Panc1 (cell line): ENCODE measurements at regions not wholly inside any gene's neighbourhood (a gene's known extent, or its start where the extent isn't known, plus 50 kb on each side); places are given as distances from the start of the nearest gene placed in this dataset.

Source experiments
- ATAC-seq: fragments of 200-7000 bp; cut with Tn5 transposase; 2 replicates; pipeline ENCODE4 v1.9.1; 2020; ENCODE audit warnings: mild to moderate bottlenecking, moderate library complexity
- BruUV-seq: library from RNA; stranded (reverse); fragments of 400-500 nt; replicated peaks from 2 replicates; lab custom pipeline; 2021; lab: Mats Ljungman, UMichigan
- CTCF ChIA-PET: fragments of 300-600 bp; sonication (Branson Sonifier 250); formaldehyde crosslinking; loops from one replicate; lab custom pipeline; 2022; ENCODE audit warnings: antibody characterized with exemption; lab: Charles Lee
- POLR2A ChIA-PET: fragments of 300-600 bp; sonication (Branson Sonifier 250); formaldehyde crosslinking; loops from one replicate; lab custom pipeline; 2022; ENCODE audit warnings: antibody characterized with exemption; lab: Charles Lee
- DNase-seq: peaks from one replicate; pipeline ENCODE4 v3.0.0-alpha.2; 2010; ENCODE audit warnings: low read depth, low spot score
- H3K27ac ChIP-seq: 2 replicates; pipeline ENCODE4 v1.5.1; 2011; ENCODE audit warnings: mild to moderate bottlenecking, low read length, inconsistent platforms
- H3K27me3 ChIP-seq: fragments of 200-500 bp; sonication (Bioruptor generic); 2 replicates; pipeline ENCODE4 v1.6.0; 2014; ENCODE audit warnings: low read length, inconsistent platforms; ENCODE audit not compliant: control insufficient read depth, insufficient read depth
- H3K36me3 ChIP-seq: fragments of 200-500 bp; sonication (Bioruptor generic); 2 replicates; pipeline ENCODE4 v1.5.1; 2014; ENCODE audit warnings: inconsistent platforms, mild to moderate bottlenecking, low read length, moderate library complexity; ENCODE audit not compliant: control insufficient read depth, insufficient read depth
- H3K4me1 ChIP-seq: 2 replicates; pipeline ENCODE4 v1.5.1; 2011; ENCODE audit warnings: inconsistent platforms, mild to moderate bottlenecking, low read length, moderate library complexity; ENCODE audit not compliant: control insufficient read depth, insufficient read depth
- H3K4me3 ChIP-seq, 2 experiments: 2 replicates each; pipeline ENCODE4 v1.5.1; 2011 to 2012; ENCODE audit warnings: low read depth in 2 of 2, low read length in 2 of 2, mild to moderate bottlenecking in 2 of 2, inconsistent platforms in 1 of 2, moderate library complexity in 1 of 2
- H3K9me3 ChIP-seq: fragments of 200-500 bp; sonication (Bioruptor generic); 2 replicates; pipeline ENCODE4 v1.5.1; 2014; ENCODE audit warnings: low read depth, mild to moderate bottlenecking, inconsistent platforms, low read length, moderate library complexity; ENCODE audit not compliant: control insufficient read depth, insufficient read depth
- POLR2AphosphoS5 ChIP-seq: IDR thresholded peaks from 2 replicates; pipeline ENCODE4 v1.6.1; 2012; ENCODE audit warnings: mild to moderate bottlenecking, low read depth, low read length, moderate library complexity
- SIN3A ChIP-seq: IDR thresholded peaks from 2 replicates; pipeline ENCODE4 v1.6.1; 2012; ENCODE audit warnings: low read depth, mild to moderate bottlenecking, low read length, moderate library complexity, borderline replicate concordance; ENCODE audit not compliant: insufficient read depth
- TCF7L2 ChIP-seq: IDR thresholded peaks from 2 replicates; pipeline ENCODE4 v1.6.1; 2011; ENCODE audit warnings: mild to moderate bottlenecking, low read depth, low read length, inconsistent platforms
- in situ Hi-C: cut with HindIII; loops from 2 replicates; pipeline ENCODE4 v1.10.0; 2016; ENCODE audit warnings: low sequenced_read_pairs, low pct_unique_long_range_greater_than_20kb
- intact Hi-C: fragments of 100-400 bp; cut with micrococcal nuclease; formaldehyde crosslinking; loops from one replicate; pipeline ENCODE4 v1.10.0; 2022; ENCODE audit not compliant: unreplicated experiment
- TF ChIP-seq, protein P1 (sequence below): fragments of 450-650 bp; IDR thresholded peaks from 2 replicates; pipeline ENCODE4 v1.5.1; 2017; ENCODE audit warnings: mild to moderate bottlenecking
- TF ChIP-seq, protein P2 (sequence below), 2 experiments: IDR thresholded peaks; 2 replicates each; pipeline ENCODE4 v1.6.1; 2011 to 2012; ENCODE audit warnings: low read depth in 2 of 2, control low read depth in 1 of 2, low read length in 1 of 2, mild to moderate bottlenecking in 1 of 2, moderate library complexity in 1 of 2; ENCODE audit not compliant: insufficient read depth in 1 of 2

DNA sequence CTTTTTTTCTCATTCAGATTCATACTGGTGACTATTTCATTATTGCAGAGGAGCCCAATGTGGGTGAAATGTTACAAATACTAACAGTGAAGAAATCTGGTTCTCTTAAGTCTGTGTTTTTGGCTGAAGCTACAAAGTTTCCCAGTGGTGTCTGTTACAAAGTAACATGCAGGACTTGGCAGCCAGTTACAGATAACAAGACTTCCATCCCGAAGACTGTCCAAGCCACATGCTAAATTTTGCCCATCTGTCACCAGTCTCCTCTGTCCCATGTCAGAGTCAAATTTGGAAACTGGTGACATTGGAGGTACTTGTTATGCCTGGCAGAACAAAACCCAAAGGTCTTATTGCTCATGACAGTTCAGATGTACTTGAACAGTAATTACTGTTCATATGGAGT lies 269.2 kb upstream of the GOLIM4 start:
- Histone ChIP-seq H3K36me3 (no peaks in the 10 kb centered on the region), H3K4me1 (no peaks in the 10 kb centered on the region), H3K27ac (no peak overlapping the region), H3K4me3 (no peak overlapping the region), H3K9me3 (no peaks in the 10 kb centered on the region), H3K27me3 (no peaks in the 10 kb centered on the region)
- intact Hi-C loops (no loop called here), in situ Hi-C loops (no loop called here)
- no peak for DNase-seq
- TF ChIP-seq, protein P1, sequence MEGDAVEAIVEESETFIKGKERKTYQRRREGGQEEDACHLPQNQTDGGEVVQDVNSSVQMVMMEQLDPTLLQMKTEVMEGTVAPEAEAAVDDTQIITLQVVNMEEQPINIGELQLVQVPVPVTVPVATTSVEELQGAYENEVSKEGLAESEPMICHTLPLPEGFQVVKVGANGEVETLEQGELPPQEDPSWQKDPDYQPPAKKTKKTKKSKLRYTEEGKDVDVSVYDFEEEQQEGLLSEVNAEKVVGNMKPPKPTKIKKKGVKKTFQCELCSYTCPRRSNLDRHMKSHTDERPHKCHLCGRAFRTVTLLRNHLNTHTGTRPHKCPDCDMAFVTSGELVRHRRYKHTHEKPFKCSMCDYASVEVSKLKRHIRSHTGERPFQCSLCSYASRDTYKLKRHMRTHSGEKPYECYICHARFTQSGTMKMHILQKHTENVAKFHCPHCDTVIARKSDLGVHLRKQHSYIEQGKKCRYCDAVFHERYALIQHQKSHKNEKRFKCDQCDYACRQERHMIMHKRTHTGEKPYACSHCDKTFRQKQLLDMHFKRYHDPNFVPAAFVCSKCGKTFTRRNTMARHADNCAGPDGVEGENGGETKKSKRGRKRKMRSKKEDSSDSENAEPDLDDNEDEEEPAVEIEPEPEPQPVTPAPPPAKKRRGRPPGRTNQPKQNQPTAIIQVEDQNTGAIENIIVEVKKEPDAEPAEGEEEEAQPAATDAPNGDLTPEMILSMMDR, result no peak
- no peak for TF ChIP-seq TCF7L2
- no peak for TF ChIP-seq SIN3A
- TF ChIP-seq, protein P2, sequence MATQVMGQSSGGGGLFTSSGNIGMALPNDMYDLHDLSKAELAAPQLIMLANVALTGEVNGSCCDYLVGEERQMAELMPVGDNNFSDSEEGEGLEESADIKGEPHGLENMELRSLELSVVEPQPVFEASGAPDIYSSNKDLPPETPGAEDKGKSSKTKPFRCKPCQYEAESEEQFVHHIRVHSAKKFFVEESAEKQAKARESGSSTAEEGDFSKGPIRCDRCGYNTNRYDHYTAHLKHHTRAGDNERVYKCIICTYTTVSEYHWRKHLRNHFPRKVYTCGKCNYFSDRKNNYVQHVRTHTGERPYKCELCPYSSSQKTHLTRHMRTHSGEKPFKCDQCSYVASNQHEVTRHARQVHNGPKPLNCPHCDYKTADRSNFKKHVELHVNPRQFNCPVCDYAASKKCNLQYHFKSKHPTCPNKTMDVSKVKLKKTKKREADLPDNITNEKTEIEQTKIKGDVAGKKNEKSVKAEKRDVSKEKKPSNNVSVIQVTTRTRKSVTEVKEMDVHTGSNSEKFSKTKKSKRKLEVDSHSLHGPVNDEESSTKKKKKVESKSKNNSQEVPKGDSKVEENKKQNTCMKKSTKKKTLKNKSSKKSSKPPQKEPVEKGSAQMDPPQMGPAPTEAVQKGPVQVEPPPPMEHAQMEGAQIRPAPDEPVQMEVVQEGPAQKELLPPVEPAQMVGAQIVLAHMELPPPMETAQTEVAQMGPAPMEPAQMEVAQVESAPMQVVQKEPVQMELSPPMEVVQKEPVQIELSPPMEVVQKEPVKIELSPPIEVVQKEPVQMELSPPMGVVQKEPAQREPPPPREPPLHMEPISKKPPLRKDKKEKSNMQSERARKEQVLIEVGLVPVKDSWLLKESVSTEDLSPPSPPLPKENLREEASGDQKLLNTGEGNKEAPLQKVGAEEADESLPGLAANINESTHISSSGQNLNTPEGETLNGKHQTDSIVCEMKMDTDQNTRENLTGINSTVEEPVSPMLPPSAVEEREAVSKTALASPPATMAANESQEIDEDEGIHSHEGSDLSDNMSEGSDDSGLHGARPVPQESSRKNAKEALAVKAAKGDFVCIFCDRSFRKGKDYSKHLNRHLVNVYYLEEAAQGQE (IDR thresholded peaks at IDR 0.05; ENCODE audit: insufficient read depth in 1 of 2, low read depth in 2 of 2, low read length in 1 of 2), result no peak
- no peak for TF ChIP-seq POLR2AphosphoS5
- no TSS peak for BruUV-seq
- ChIA-PET CTCF (no interaction called here), POLR2A (no interaction called here)
- ATAC-seq, result no peak

DNA sequence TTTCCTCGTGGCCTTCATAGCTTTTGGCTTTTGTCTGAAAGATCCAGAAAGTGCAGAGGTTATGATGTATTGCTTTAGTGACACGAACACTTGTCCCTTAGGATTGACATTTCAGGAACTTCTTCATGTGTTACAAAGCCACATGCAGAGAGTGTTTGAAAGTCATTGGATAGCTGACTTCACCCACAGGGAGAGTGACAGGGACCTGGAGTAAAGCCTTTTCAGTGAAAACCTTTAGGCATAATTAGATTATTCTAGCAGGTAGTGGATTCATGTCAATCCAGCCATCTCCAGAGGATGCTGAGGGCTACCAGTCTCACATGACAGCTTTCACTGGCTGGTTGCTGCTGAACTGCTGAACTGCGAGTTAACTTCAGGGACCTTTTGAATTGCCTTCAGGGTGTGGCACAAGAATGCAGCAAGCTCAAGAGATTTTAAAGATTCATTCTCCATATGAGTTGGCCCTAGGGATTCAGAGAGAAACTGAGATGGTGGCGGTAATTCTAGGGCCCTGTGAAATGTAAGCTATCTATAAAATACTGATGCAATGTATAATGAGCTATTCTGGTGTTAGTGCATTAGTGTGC lies 267.0 kb upstream of the GOLIM4 start:
- ATAC-seq, result no peak
- POLR2A ChIA-PET, result no interaction called here
- TF ChIP-seq TCF7L2 (no peak), POLR2AphosphoS5 (no peak), SIN3A (no peak)
- TF ChIP-seq, protein P2 (IDR thresholded peaks at IDR 0.05; ENCODE audit: insufficient read depth in 1 of 2, low read depth in 2 of 2, low read length in 1 of 2), result no peak
- TF ChIP-seq, protein P1, result no peak

More for the DNA sequence above, 267.0 kb upstream of the GOLIM4 start:
- Histone ChIP-seq H3K36me3 (no peaks in the 10 kb centered on the region), H3K9me3 (no peaks in the 10 kb centered on the region), H3K27ac (no peak overlapping the region), H3K4me1 (no peaks in the 10 kb centered on the region), H3K27me3 (no peaks in the 10 kb centered on the region), H3K4me3 (no peak overlapping the region)
- CTCF ChIA-PET, result no interaction called here
- BruUV-seq, result no TSS peak
- intact Hi-C loops (no loop called here), in situ Hi-C loops (no loop called here)
- DNase-seq, result no peak
